Neuron (in vitro differentiated cells): ENCODE measurements at regions not wholly inside any gene's neighbourhood (a gene's known extent, or its start where the extent isn't known, plus 50 kb on each side); places are given as distances from the start of the nearest gene placed in this dataset.

ENCODE experiments used
- H2AFZ ChIP-seq: one replicate; pipeline ENCODE4 v1.6.1; 2013; ENCODE audit warnings: low read depth, mild to moderate bottlenecking, inconsistent platforms, low read length, moderate library complexity
- H3K27me3 ChIP-seq: one replicate; pipeline ENCODE4 v1.6.1; 2013; ENCODE audit warnings: low read length; ENCODE audit not compliant: insufficient read depth
- H3K36me3 ChIP-seq: one replicate; pipeline ENCODE4 v1.6.1; 2013; ENCODE audit warnings: low read length; ENCODE audit not compliant: insufficient read depth
- H3K4me1 ChIP-seq: one replicate; pipeline ENCODE4 v1.6.1; 2013; ENCODE audit warnings: low read length; ENCODE audit not compliant: insufficient read depth
- H3K4me3 ChIP-seq: 2 replicates; pipeline ENCODE4 v1.5.1; 2013; ENCODE audit warnings: mild to moderate bottlenecking, low read length, moderate library complexity
- H3K9me3 ChIP-seq: one replicate; pipeline ENCODE4 v1.6.1; 2013; ENCODE audit warnings: low read length

GRCh38 chr3:162278834-162279233 lies 782.2 kb downstream of the OTOL1 start:
- no peaks in the 10 kb centered on the region for H3K4me1 ChIP-seq
- H2AFZ ChIP-seq, result no peak overlapping the region
- no peak overlapping the region for H3K4me3 ChIP-seq
- no peaks in the 10 kb centered on the region for H3K27me3 ChIP-seq
- H3K9me3 ChIP-seq, result no peaks in the 10 kb centered on the region
- no peaks in the 10 kb centered on the region for H3K36me3 ChIP-seq

GRCh38 chr3:162285259-162285658 lies 788.7 kb downstream of the OTOL1 start:
- no peaks in the 10 kb centered on the region for H3K27me3 ChIP-seq
- H2AFZ ChIP-seq, result no peak overlapping the region
- H3K4me1 ChIP-seq, result no peaks in the 10 kb centered on the region
- H3K36me3 ChIP-seq, result no peaks in the 10 kb centered on the region
- no peaks in the 10 kb centered on the region for H3K9me3 ChIP-seq
- no peak overlapping the region for H3K4me3 ChIP-seq

- H3K9me3 ChIP-seq, result no peaks in the 10 kb centered on the region
- no peaks in the 10 kb centered on the region for H3K27me3 ChIP-seq
- no peaks in the 10 kb centered on the region for H3K36me3 ChIP-seq
- no peaks in the 10 kb centered on the region for H3K4me1 ChIP-seq
- no peak overlapping the region for H2AFZ ChIP-seq
- H3K4me3 ChIP-seq, result no peak overlapping the region
Measured at GRCh38 chr3:162287600-162287999, 791.0 kb downstream of the OTOL1 start.

- no peak overlapping the region for H3K4me3 ChIP-seq
- no peaks in the 10 kb centered on the region for H3K27me3 ChIP-seq
- no peaks in the 10 kb centered on the region for H3K4me1 ChIP-seq
- no peak overlapping the region for H2AFZ ChIP-seq
- no peaks in the 10 kb centered on the region for H3K36me3 ChIP-seq
- H3K9me3 ChIP-seq, result no peaks in the 10 kb centered on the region
Measured at GRCh38 chr3:162292409-162292808, 795.8 kb downstream of the OTOL1 start.

GRCh38 chr3:162295323-162295983 lies 798.8 kb downstream of the OTOL1 start:
- H3K4me3 ChIP-seq, result no peak overlapping the region
- peaks cover 2% of the 10 kb centered on the region for H3K4me1 ChIP-seq
- H3K9me3 ChIP-seq, result no peaks in the 10 kb centered on the region
- no peaks in the 10 kb centered on the region for H3K36me3 ChIP-seq
- H3K27me3 ChIP-seq, result no peaks in the 10 kb centered on the region
- no peak overlapping the region for H2AFZ ChIP-seq

- no peaks in the 10 kb centered on the region for H3K27me3 ChIP-seq
- no peak overlapping the region for H3K4me3 ChIP-seq
- H3K4me1 ChIP-seq, result peaks cover 3% of the 10 kb centered on the region
- H3K36me3 ChIP-seq, result no peaks in the 10 kb centered on the region
- no peak overlapping the region for H2AFZ ChIP-seq
- H3K9me3 ChIP-seq, result no peaks in the 10 kb centered on the region
Measured at GRCh38 chr3:162302983-162303624, 806.5 kb downstream of the OTOL1 start.

- Histone ChIP-seq H3K27me3 (no peaks in the 10 kb centered on the region), H2AFZ (no peak overlapping the region), H3K4me1 (no peaks in the 10 kb centered on the region), H3K36me3 (no peaks in the 10 kb centered on the region), H3K4me3 (no peak overlapping the region), H3K9me3 (no peaks in the 10 kb centered on the region)
Measured at GRCh38 chr3:162317046-162317445, 820.4 kb downstream of the OTOL1 start.

GRCh38 chr3:162328649-162329048 lies 832.0 kb downstream of the OTOL1 start:
- Histone ChIP-seq H3K4me1 (no peaks in the 10 kb centered on the region), H3K4me3 (no peak overlapping the region), H2AFZ (no peak overlapping the region), H3K27me3 (no peaks in the 10 kb centered on the region), H3K36me3 (no peaks in the 10 kb centered on the region), H3K9me3 (no peaks in the 10 kb centered on the region)

- Histone ChIP-seq H3K27me3 (no peaks in the 10 kb centered on the region), H2AFZ (no peak overlapping the region), H3K4me1 (no peaks in the 10 kb centered on the region), H3K36me3 (no peaks in the 10 kb centered on the region), H3K9me3 (no peaks in the 10 kb centered on the region), H3K4me3 (no peak overlapping the region)
Measured at GRCh38 chr3:162329514-162329913, 832.9 kb downstream of the OTOL1 start.

GRCh38 chr3:162332344-162332743 lies 835.7 kb downstream of the OTOL1 start:
- no peaks in the 10 kb centered on the region for H3K9me3 ChIP-seq
- H3K36me3 ChIP-seq, result no peaks in the 10 kb centered on the region
- no peak overlapping the region for H3K4me3 ChIP-seq
- no peaks in the 10 kb centered on the region for H3K4me1 ChIP-seq
- H3K27me3 ChIP-seq, result no peaks in the 10 kb centered on the region
- H2AFZ ChIP-seq, result no peak overlapping the region

GRCh38 chr3:162334537-162334936 lies 837.9 kb downstream of the OTOL1 start:
- Histone ChIP-seq H3K9me3 (no peaks in the 10 kb centered on the region), H3K27me3 (no peaks in the 10 kb centered on the region), H2AFZ (no peak overlapping the region), H3K4me3 (no peak overlapping the region), H3K36me3 (no peaks in the 10 kb centered on the region), H3K4me1 (no peaks in the 10 kb centered on the region)

- no peaks in the 10 kb centered on the region for H3K4me1 ChIP-seq
- no peaks in the 10 kb centered on the region for H3K9me3 ChIP-seq
- no peaks in the 10 kb centered on the region for H3K36me3 ChIP-seq
- no peaks in the 10 kb centered on the region for H3K27me3 ChIP-seq
- no peak overlapping the region for H2AFZ ChIP-seq
- no peak overlapping the region for H3K4me3 ChIP-seq
Measured at GRCh38 chr3:162337630-162338029, 841.0 kb downstream of the OTOL1 start.

- H3K27me3 ChIP-seq, result no peaks in the 10 kb centered on the region
- H3K36me3 ChIP-seq, result no peaks in the 10 kb centered on the region
- H3K4me1 ChIP-seq, result no peaks in the 10 kb centered on the region
- H3K9me3 ChIP-seq, result no peaks in the 10 kb centered on the region
- H2AFZ ChIP-seq, result no peak overlapping the region
- no peak overlapping the region for H3K4me3 ChIP-seq
Measured at GRCh38 chr3:162338514-162338913, 841.9 kb downstream of the OTOL1 start.

GRCh38 chr3:162348912-162349311 lies 852.3 kb downstream of the OTOL1 start:
- Histone ChIP-seq H3K4me1 (no peaks in the 10 kb centered on the region), H3K9me3 (no peaks in the 10 kb centered on the region), H2AFZ (no peak overlapping the region), H3K27me3 (no peaks in the 10 kb centered on the region), H3K4me3 (no peak overlapping the region), H3K36me3 (no peaks in the 10 kb centered on the region)
